Activated effector memory CD4-positive, alpha-beta T cell treated with Interleukin-2 at 50 U/mL for 16 hours (primary cell): ENCODE measurements at regions not wholly inside any gene's neighbourhood (a gene's known extent, or its start where the extent isn't known, plus 50 kb on each side); places are given as distances from the start of the nearest gene placed in this dataset.

Experiments
- DNase-seq: peaks from one replicate; pipeline ENCODE4 v3.0.0-alpha.2; 2020

- no peak for DNase-seq
Observed at GRCh38 chr12:97097734-97098133, 190.7 kb downstream of the NEDD1 start.

GRCh38 chr12:97109441-97109840 lies 202.4 kb downstream of the NEDD1 start:
- no peak for DNase-seq

- no peak for DNase-seq
Observed at GRCh38 chr12:97112136-97112535, 205.1 kb downstream of the NEDD1 start.

- no peak for DNase-seq
Observed at GRCh38 chr12:97118796-97119375, 211.8 kb downstream of the NEDD1 start.

GRCh38 chr12:97127061-97127460 lies 220.0 kb downstream of the NEDD1 start:
- no peak for DNase-seq

- no peak for DNase-seq
Observed at GRCh38 chr12:97131220-97131981, 224.3 kb downstream of the NEDD1 start.

- DNase-seq: no peak
Observed at GRCh38 chr12:97132270-97132669, 225.2 kb downstream of the NEDD1 start.

- no peak for DNase-seq
Observed at GRCh38 chr12:97134495-97134894, 227.4 kb downstream of the NEDD1 start.

- no peak for DNase-seq
Observed at GRCh38 chr12:97140355-97140754, 233.3 kb downstream of the NEDD1 start.

GRCh38 chr12:97142737-97143410 lies 235.8 kb downstream of the NEDD1 start:
- DNase-seq: no peak

- peak; percentile 17 for DNase-seq
Observed at GRCh38 chr12:97148941-97149559, 242.0 kb downstream of the NEDD1 start.

- DNase-seq: no peak
Observed at GRCh38 chr12:97151481-97151880, 244.4 kb downstream of the NEDD1 start.

- DNase-seq: no peak
Observed at GRCh38 chr12:97159377-97159776, 252.3 kb downstream of the NEDD1 start.

GRCh38 chr12:97160277-97160676 lies 253.2 kb downstream of the NEDD1 start:
- DNase-seq: no peak

- DNase-seq: no peak
Observed at GRCh38 chr12:97162173-97162572, 255.1 kb downstream of the NEDD1 start.

GRCh38 chr12:97164936-97165335 lies 257.9 kb downstream of the NEDD1 start:
- no peak for DNase-seq

- DNase-seq: no peak
Observed at GRCh38 chr12:97167598-97167997, 260.5 kb downstream of the NEDD1 start.

- no peak for DNase-seq
Observed at GRCh38 chr12:97168804-97169203, 261.7 kb downstream of the NEDD1 start.

GRCh38 chr12:97169889-97170567 lies 263.0 kb downstream of the NEDD1 start:
- no peak for DNase-seq

- no peak for DNase-seq
Observed at GRCh38 chr12:97173688-97174410, 266.8 kb downstream of the NEDD1 start.

GRCh38 chr12:97177481-97177880 lies 270.4 kb downstream of the NEDD1 start:
- no peak for DNase-seq

- DNase-seq: no peak
Observed at GRCh38 chr12:97181571-97182265, 274.7 kb downstream of the NEDD1 start.
